NCI-H510A (cell line): ENCODE measurements at regions not wholly inside any gene's neighbourhood (a gene's known extent, or its start where the extent isn't known, plus 50 kb on each side); places are given as distances from the start of the nearest gene placed in this dataset.
"Not testable (repeated sequence)": the region's sequence is repeated elsewhere in the genome, so short reads cannot be mapped to it uniquely, and the experiment has no call there.

Source experiments
- DNase-seq: peaks from one replicate; lab custom pipeline; 2025; lab: John Stamatoyannopoulos, UW

- DNase-seq: no peak
Observed at GRCh38 chr7:52352013-52352981, 683.1 kb upstream of the POM121L12 start.

- no peak for DNase-seq
Observed at GRCh38 chr7:52344015-52344414, 691.4 kb upstream of the POM121L12 start.

- no peak for DNase-seq
Observed at GRCh38 chr7:52340067-52340466, 695.4 kb upstream of the POM121L12 start.

- DNase-seq: not testable (repeated sequence)
Observed at GRCh38 chr7:52328328-52328727, 707.1 kb upstream of the POM121L12 start.

- DNase-seq: no peak
Observed at GRCh38 chr7:52325237-52325636, 710.2 kb upstream of the POM121L12 start.

- no peak for DNase-seq
Observed at GRCh38 chr7:52323202-52323746, 712.2 kb upstream of the POM121L12 start.

GRCh38 chr7:52320610-52321009 is 714.8 kb upstream of the POM121L12 start:
- no peak for DNase-seq

- no peak for DNase-seq
Observed at GRCh38 chr7:52317921-52318320, 717.5 kb upstream of the POM121L12 start.

- DNase-seq: no peak
Observed at GRCh38 chr7:52311886-52312285, 723.5 kb upstream of the POM121L12 start.

- DNase-seq: no peak
Observed at GRCh38 chr7:52309631-52310030, 725.8 kb upstream of the POM121L12 start.

- DNase-seq: no peak
Observed at GRCh38 chr7:52302765-52303520, 732.5 kb upstream of the POM121L12 start.

- no peak for DNase-seq
Observed at GRCh38 chr7:52297128-52297527, 738.3 kb upstream of the POM121L12 start.

- no peak for DNase-seq
Observed at GRCh38 chr7:52294942-52295341, 740.5 kb upstream of the POM121L12 start.

- no peak for DNase-seq
Observed at GRCh38 chr7:52289247-52289646, 746.2 kb upstream of the POM121L12 start.

- no peak for DNase-seq
Observed at GRCh38 chr7:52287698-52288097, 747.7 kb upstream of the POM121L12 start.

GRCh38 chr7:52285689-52286088 is 749.7 kb upstream of the POM121L12 start:
- DNase-seq: no peak

GRCh38 chr7:52283335-52283734 is 752.1 kb upstream of the POM121L12 start:
- no peak for DNase-seq

- DNase-seq: no peak
Observed at GRCh38 chr7:52273685-52274610, 761.5 kb upstream of the POM121L12 start.

GRCh38 chr7:52271703-52272102 is 763.7 kb upstream of the POM121L12 start:
- peak; percentile 8 for DNase-seq

GRCh38 chr7:52270301-52270700 is 765.1 kb upstream of the POM121L12 start:
- no peak for DNase-seq

- DNase-seq: no peak
Observed at GRCh38 chr7:52269669-52270068, 765.8 kb upstream of the POM121L12 start.

GRCh38 chr7:52261057-52261456 is 774.4 kb upstream of the POM121L12 start:
- no peak for DNase-seq
